Left hindlimb (tissue), 1 donor: ENCODE measurements at regions not wholly inside any gene's neighbourhood (a gene's known extent, or its start where the extent isn't known, plus 50 kb on each side); places are given as distances from the start of the nearest gene placed in this dataset.
"Not testable (repeated sequence)": the region's sequence is repeated elsewhere in the genome, so short reads cannot be mapped to it uniquely, and the experiment has no call there.

Source experiments
- DNase-seq: peaks from one replicate; pipeline ENCODE4 v3.0.0-alpha.2; 2018

DNA sequence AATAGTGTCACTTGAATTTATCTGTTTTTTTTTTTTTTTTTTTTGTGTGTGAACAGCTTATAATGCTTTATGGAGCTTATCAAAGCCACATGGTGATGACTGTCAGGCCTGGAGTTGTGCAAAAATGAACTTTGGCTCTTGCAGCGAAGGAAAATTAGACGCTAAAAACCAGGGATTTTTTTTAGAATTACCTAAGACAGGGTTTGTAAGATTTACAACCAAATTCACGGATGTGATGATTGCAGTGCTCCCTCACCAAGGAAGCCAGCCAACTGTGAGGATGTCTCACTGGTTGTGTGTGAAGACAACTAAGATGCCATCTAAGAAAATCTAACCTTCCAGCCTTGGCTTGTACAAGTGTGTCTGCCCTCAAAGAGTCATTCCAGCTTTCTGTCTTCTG is 127.1 kb upstream of the SLC4A4 start:
- DNase-seq, result no peak

DNA sequence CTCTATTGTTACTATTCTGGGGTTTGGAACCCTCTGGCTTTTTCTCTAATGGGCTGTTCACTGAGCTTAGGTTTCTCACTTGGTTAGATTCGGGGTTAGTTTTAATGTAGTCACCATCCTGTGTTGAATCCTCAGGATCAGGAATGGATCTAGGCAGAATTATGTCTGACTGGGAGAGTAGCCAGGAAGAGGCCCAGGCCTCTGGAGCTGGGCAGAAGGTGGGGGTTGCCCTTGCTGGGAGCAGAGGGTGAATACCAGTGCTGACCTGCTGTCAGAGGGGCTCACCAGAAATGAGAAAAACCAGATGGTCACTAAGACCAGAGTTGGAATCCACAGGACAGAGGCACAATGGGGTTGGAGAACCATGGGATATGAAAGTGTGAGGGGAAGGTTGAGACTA is 126.6 kb upstream of the SLC4A4 start:
- no peak for DNase-seq

DNA sequence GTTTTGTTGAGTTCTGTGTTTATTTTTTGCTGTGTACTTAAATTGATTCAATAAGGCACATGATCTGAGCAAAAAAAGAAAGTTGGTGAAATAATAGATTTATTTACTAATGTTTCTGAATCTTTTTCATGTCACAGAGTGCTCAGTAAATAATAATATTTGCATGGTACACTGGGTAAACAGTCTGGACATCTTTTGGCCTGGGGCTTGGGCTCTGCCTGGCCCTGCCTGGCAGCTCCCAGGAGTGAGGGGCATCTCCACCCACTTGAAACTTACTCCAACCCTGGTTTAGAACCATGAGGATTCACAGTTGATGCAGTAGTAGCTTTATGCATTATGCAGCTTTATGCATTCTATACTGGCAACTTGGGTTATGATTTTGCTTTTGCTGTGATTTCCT is 124.2 kb upstream of the SLC4A4 start:
- no peak for DNase-seq

DNA sequence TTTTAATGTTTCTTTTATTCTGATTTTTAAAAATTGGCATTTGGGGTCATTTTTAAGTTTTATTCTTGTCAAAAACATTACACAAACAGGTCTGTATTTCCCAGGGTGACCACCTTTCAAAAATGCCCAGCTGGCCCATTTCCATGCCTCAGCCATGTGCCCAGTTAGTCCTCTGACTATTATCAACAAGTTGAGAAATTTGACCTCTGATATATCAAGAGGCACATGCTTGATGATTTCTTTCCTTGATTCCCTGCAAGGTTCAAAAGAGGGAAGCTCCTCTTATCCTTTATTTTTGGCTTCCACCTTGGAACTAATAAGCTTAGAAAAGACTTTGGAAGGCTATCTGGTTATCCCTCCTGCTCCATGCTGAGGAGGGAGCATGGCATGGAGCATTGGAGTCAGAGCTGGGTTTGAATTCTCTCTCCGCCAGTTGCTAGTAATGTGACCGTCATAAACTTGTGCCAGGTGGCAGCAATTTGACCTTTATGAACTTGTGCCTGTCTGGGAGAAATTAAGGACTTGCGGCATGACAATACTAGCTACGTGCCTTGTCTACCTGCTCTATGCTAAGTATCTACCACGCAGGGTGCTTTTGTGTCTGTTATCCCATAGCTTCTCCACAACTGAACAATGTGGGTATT is 122.4 kb upstream of the SLC4A4 start:
- no peak for DNase-seq

DNA sequence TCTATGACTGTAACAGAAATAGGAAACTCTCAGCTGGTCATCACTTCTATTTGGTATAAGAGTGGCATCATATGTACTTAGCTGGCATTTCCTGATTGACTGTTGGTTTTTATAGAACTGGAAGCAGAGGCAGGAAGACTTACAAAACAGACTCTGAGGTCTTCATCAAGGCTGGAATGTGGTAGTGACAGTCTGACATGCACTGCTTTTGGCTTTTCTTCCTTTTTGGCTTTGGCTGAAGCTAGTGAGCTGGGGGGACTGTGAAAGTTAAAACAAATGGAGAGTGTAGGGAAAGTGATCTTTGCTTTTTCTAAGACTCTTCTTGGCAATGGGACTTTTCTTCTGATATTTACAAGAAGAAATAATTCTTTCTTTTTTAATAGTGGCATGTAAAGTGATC is 121.1 kb upstream of the SLC4A4 start:
- no peak for DNase-seq

DNA sequence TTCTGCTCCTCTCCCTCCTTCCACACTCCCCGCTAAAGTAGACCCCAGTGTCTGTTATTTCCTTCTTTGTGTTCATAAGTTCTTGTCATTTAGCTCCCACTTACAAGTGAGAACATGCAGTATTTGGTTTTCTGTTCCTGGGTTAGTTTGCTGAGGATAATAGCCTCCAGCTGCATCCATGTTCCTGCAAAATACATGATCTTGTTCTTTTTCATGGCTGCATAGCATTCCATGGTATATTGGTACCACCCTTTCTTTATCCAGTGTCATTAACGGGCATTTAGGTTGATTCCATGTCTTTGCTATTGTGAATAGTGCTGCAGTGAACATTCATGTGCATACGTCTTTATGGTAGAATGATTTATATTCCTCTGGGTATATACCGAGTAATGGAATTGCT is 118.0 kb upstream of the SLC4A4 start:
- DNase-seq, result not testable (repeated sequence)

DNA sequence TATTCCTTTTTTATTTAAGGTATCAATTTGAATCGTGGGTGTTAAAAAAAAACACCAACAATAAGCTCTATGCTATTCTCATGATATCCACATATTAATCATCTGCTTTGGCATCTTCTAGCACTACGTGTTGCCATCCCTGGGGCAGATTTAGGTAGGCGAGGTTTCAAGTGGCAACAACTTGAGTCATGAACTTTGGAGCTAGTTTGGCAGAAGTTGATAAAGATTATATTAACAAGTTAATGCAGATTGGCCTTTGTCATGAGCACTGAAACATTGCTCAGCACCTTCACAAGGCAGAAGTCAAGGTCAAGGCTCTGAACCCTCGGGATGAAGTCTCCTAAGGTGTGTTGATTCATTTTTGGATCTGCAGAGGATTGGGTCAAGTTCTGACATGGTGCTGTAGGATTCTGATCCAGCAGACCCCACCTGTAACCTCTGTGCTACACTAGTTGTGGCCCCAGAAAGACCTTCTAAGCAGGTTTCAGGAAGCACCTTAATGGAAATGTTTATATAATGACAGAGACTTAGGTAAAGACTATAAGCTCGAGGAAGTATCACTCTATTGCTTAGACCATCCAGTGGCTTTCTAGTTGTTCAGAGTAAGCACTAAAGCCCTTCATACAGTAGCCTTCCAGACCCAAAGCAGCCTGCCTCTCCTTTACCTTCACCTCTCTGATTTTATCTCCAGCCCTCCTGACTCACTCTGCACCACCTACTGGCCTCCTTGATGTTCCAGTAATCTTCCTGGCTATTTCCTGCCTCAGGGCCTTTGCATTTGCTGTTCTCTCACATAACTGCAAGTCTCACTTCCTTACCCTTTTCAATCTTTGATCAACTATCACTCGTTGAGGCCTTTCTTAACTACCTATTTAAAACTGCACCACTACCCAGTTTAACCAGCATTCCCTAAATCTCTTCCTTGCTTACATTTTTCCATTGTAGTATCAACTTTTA is 117.0 kb upstream of the SLC4A4 start:
- DNase-seq, result no peak

DNA sequence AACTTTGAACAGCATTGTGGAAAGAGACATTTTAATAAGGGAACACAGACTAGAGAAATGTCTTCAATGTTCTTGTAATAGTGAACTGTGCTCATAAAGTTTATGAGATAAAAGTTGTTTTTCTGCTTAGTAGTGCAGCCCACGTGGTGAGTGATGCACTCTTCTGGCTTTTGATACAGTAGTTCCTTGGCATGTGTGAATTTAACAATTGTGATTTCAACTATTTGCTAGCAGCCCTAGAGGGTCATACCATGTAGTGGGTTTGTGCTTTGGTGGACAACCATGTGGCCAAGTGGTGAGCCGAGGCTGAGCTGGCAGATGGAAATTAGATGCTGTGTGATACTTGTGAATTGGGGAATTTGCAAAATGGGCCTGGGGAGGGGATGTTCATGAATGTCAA is 116.2 kb upstream of the SLC4A4 start:
- no peak for DNase-seq

DNA sequence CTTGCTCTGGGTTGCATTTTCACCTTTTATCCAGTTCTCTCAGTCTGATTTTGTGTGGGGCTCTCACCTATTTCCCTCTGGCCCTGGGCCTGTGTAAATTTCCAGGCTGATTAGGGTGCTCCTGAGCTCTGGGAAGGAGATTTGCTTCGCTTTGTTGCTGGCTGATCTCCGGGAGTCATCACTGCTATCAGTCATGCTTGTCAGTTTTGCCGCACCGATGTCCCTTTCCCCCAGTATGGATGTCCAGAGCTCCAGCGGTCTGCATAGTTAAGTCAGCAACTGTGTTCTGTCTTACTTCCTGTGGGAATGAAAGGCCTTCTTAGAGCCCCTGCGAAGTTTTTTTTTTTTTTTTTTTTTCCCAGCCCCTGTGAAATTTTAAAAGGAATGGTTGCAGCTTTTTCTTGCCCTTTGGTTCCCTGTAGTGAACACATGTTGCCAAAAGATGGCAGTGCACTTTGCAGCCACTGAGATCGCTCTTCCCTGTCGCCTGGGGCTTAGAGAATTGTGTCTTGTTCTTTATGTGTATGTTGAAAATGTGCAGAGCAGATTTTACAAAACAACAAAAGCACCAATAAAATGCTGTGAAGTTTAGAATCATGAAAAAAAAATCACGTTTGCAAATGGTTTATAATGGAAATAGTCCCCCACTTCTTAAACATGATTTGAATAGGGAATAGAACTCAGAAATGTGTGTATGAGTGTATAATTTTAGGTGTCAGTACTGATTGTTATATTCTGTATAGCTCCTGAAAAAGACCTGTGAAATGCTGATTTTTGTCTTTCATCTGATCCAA is 109.1 kb upstream of the SLC4A4 start:
- peak; percentile 38 for DNase-seq

DNA sequence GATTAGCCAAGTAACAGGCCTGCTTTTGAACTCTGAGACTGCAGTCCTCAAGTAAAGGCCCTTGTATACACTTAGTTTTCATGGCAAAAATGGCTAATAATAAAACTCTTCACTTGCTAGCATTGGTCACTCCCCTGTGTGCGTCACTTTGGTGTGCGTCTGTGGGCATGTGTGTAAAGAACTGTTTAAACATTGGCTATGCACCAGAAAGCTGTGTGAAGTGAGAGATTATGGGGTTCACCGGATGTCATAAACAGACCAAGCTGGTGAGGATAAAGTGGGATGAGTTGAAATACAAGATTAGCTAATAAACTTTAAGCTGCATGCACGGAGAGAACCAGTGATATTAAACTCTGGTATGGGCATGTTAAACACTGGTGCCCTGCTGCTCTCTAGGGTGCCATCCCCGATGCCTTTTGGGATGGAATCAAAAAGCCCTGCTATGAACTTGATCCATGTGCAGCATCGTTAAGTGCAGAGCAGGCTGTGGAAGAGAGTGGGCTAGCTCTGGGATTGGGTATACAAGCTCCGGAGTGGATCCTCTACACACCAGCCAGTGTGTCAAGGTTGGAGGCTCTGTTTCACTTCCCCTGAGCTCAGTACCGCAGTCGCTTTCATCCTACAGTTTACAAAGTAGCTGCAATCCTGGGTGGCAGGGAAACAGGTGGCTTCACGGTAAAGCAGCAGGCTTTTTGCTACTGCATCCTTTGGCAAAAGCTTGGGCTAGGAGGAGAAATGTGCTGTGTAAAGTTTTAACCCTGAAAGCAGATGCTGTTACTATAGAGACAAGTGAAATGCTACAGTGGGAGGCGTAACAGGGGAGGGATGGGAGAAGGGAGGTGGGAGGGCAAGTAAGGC is 108.3 kb upstream of the SLC4A4 start:
- peak; percentile 35 for DNase-seq

DNA sequence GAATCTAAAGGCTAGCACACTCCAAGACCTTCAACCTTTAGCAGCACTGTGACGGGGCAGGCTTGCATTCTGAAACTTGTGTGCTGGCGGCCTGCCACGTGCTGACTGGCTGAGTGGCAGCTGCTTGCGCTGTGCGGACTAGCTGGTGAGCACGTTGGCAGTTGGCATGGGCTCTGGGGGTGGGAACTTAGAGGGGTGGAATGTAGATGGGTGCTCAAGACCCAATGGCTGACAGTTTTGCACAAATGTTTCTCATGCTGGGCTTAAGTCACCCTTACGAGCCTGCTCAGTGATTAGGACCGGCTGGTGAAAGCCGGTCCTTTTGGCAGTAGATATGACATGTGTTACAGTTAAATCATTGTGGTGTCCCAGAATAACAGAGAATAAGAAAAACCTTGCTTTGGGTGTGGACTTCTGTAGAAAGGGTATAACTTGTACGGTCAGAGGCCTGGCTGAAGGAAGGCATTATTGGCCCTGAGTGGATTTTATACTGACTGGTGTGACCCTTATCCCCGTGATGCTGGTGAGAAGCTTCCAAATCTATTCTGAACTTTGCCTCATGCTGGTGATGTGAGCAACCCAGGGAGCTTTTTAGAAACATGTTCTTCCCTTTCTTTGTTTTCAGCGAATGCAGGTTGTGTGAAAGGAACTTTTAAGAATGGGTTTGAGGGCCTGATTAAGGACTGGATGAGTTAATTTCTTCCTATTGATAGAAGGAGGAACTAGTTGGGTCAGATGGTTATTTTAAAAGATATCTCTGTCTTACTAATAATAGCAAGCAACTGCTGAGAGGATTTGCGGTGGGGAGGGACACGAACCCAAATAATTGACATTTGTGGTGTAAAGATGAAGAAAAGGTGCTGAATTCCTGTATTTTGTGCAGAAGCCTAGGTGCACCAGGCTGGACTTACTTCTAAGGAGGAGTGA is 107.4 kb upstream of the SLC4A4 start:
- DNase-seq, result peak; percentile 87

DNA sequence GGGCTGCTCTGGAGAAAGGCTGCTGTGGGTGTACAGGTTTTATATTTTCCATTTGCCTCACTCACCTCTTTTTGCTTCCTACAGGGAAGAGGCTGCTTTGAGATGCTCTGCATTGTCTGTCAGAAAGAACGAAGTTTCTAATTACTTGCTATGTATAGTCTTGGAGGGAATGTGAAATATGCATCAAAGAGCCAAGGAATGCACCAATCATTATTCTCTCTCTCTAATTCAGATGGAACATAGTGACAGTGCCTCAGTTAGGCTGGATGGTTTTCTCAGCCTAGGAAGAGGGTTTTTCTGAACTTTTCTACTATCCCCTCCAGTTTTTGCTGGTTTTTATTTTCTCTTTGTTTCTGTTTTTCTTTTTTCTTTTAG is 106.8 kb upstream of the SLC4A4 start:
- DNase-seq, result no peak

DNA sequence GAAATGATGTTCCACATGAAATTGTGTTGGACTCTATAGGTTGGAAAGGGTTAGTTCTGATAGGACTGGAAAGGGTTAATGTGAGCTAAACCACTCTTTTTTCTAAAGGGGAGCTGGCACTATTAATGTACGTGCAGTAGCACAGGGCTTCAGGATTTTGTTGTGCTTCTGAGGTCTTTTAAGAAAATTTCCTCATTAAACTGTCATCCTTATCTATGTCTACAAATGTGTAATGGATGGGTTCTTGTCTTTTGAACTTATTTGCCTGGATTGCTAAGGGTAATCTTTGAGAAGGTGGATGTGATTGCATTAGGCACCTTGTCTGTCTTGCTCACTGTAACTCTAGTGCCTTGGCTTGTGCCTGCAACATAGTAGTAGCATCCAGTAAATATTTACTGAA is 106.0 kb upstream of the SLC4A4 start:
- no peak for DNase-seq

DNA sequence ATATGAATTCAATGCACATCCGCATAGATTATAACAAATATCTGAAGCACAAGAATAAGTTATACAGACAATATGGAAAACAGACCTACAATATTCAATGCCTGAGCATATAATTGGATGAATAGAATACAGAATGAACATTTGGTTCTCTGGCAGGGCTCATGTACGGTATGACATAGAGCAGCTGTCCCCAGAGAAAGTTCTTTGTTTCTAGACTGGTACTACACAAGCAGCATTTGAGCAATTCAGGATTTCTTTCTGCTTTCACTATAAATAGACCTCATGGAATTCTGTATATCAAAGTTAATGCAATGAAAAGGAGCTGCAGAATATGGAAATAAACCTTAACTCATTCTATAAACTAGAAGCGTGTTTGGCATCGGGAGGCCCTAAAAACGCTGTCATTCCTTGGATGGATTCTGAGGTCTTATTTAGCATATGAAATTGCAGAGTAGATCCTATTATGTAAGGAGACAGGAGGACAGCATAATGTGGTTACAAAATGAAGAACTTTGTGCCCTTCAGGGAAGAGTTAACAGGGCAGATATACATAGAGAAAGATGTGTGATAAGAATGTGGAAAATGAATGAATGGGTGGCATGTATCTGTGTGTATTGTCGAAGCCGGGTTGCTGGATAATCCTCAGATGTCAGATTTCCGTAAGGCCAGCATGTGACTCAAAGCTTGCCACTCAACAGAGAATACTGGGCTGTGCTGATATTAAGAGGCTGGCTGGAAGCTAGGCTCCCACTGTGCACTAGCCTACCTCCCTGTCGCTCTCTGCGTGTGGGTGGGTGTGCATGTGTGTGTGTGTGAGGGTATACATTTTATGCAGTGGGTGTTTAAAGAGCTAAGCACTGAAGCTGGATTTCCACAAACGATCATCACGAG is 103.3 kb upstream of the SLC4A4 start:
- no peak for DNase-seq

DNA sequence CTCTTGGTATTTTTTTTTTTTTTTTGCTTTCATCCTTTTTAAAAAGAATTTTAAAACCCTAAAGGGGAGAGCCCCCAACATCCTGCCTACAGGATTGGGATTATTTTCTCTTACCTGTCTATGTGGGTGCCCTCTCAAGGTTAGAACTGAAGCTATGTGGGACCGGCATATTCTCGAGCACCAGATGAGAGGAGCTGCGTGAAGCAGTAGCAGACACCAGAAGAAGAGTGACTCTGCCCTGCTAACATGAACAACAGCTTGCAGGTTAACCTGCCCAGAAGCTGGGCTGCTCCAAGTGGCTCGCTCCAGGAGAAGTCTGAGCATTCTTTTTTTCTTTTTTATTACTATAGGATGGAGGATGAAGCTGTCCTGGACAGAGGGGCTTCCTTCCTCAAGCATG is 102.6 kb upstream of the SLC4A4 start:
- no peak for DNase-seq

DNA sequence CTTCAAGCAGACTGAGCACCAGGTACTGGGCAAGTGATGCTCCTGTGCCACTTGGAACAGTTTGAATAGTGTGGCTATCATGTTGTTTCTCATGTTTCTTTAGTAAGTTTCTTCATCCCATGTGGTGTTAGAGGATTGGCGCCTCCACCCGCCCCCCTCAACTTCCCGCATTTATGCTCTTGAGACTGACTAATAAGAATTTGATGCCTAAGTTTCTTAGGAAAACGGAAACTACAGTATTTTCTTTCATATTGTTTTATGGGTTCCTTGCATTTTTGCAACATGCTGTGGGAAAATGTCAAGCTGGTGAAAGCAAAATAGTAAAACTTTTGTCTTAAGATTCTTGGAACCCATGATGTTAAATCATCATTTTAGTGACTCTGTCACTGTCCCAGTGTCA is 101.2 kb upstream of the SLC4A4 start:
- DNase-seq, result no peak

DNA sequence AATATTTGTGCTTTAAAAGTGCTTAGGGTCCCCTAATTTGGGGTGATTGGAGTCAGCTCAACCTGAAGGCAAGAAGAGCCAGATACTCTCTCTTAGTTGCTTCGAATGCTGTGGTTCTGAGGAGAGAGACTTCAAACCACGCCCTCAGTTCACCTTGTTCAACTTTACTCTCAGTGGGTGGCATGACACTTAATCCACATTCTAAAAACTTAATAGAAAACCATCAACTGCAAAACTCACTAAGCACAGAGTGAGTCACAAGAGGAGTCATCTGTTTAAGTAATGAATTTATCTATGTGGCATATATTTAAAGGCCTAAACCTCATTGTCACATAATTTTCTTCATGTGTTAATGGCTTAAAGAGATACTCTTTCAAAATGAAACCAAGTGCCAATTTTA is 99.5 kb upstream of the SLC4A4 start:
- no peak for DNase-seq

DNA sequence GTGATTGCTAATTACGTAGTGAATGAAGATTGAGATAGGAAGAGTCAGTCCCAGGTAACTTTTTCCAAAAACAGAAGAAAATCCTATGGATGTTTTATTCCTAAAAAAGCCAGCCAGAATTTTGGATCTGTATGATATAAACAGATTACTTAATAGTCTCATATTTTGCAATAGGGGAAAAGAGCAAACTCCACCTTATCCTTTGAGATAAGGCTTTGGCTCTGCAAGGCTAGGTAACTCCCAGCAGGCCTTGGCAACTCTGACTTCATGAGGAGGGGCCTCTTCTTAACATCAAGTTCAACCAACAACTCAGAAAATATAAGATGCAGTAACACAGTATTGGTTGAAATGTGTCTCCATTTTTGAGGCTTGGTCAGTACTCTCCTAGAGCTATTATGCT is 98.7 kb upstream of the SLC4A4 start:
- no peak for DNase-seq

DNA sequence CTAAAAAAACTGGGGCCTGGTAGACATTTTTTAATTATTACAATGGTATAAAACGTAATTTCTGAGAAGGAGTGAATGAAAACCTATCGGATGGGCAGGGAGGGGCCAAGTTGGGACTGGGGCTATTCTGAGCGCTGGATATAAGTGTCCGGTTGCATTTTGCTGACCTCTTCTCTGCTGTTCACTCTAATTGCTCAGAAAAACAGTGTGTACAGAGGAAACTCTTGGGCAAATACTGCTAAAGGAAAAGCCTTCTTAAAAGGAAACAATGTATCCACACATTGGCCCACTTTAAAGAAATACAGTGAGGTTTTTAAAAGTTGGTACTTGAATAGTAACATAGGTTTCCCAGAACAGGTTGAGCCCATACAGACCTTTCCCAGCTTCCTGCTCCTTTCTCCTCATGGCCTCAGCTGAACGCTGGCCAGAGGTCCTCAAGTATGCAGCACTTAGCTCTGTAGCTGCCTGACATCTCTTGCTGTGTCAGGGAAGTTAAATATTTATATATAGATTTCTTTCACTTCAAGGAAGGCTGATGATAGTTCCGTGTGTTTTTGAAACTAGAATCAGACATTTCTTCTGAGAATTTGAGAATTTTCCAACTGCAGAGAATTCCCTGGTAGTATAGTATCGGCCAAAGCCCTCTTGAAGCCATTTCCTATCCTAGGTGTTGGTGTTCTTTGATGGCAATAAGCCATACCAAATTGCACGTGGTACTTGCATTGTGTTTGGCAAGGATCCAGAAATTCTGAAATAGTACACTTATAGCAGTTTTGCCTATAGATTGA is 97.1 kb upstream of the SLC4A4 start:
- no peak for DNase-seq
